Spleen (tissue), 11 donors: ENCODE measurements at regions not wholly inside any gene's neighbourhood (a gene's known extent, or its start where the extent isn't known, plus 50 kb on each side); places are given as distances from the start of the nearest gene placed in this dataset.

ENCODE experiments used
- DNase-seq: peaks from one replicate; pipeline ENCODE4 v3.0.0-alpha.2; 2020
- H3K27ac ChIP-seq, 8 donors: fragments of 200-600 bp; sonication (generic) in 7 of 8; 1 replicate in 4 of 8; 2 replicates in 4 of 8; pipeline versions ENCODE4 v1.5.0 to v1.8.0; 2016 to 2021; ENCODE audit warnings: inconsistent platforms in 4 of 8, mild to moderate bottlenecking in 4 of 8, moderate library complexity in 1 of 8
- H3K27me3 ChIP-seq, 7 donors: fragments of 200-600 bp; sonication (generic) in 6 of 7; replicated peaks in 1 of 7; 1 replicate in 4 of 7; 2 replicates in 3 of 7; pipeline versions ENCODE4 v1.5.0 to v1.8.0; 2016 to 2021; ENCODE audit warnings: inconsistent platforms in 3 of 7, mild to moderate bottlenecking in 1 of 7
- H3K36me3 ChIP-seq, 6 donors: fragments of 200-600 bp; sonication (generic) in 5 of 6; 1 replicate in 4 of 6; 2 replicates in 2 of 6; pipeline versions ENCODE4 v1.5.0 to v1.8.0; 2016 to 2021; ENCODE audit warnings: inconsistent platforms in 2 of 6
- H3K4me1 ChIP-seq, 6 donors: fragments of 200-600 bp; sonication (generic) in 5 of 6; 1 replicate in 3 of 6; 2 replicates in 3 of 6; pipeline versions ENCODE4 v1.5.0 to v1.8.0; 2016 to 2021; ENCODE audit warnings: inconsistent platforms in 3 of 6
- H3K4me3 ChIP-seq, 8 donors: fragments of 200-600 bp; sonication (generic) in 7 of 8; 1 replicate in 4 of 8; 2 replicates in 4 of 8; pipeline versions ENCODE4 v1.5.0 to v1.8.0; 2016 to 2021; ENCODE audit warnings: inconsistent platforms in 4 of 8, mild to moderate bottlenecking in 4 of 8, moderate library complexity in 2 of 8
- H3K9me3 ChIP-seq, 8 donors: fragments of 200-600 bp; sonication (generic) in 7 of 8; 1 replicate in 4 of 8; 2 replicates in 4 of 8; pipeline versions ENCODE4 v1.5.0 to v1.8.0; 2016 to 2021; ENCODE audit warnings: inconsistent platforms in 4 of 8
- CTCF ChIP-seq, 11 experiments: fragments of 200-600 bp in 7 of 11; fragments of 450-650 bp in 4 of 11; sonication (generic) in 4 of 11; IDR thresholded peaks in 8 of 11; conservative IDR thresholded peaks in 3 of 11; 1 replicate in 7 of 11; 2 replicates in 4 of 11; pipeline versions ENCODE4 v1.4.0 to v1.8.0; 2016 to 2021; ENCODE audit warnings: antibody characterized with exemption in 11 of 11, inconsistent platforms in 4 of 11, mild to moderate bottlenecking in 1 of 11
- POLR2A ChIP-seq, 3 donors: fragments of 450-650 bp; IDR thresholded peaks; one replicate each; pipeline ENCODE4 v1.5.1; 2017; ENCODE audit warnings: antibody characterized with exemption in 3 of 3, mild to moderate bottlenecking in 1 of 3
- POLR2AphosphoS5 ChIP-seq, 3 donors: sonication (generic); formaldehyde crosslinking; IDR thresholded peaks; one replicate each; pipeline ENCODE4 v1.5.1; 2017; ENCODE audit warnings: antibody characterized with exemption in 3 of 3
- WGBS, 5 donors: extraction: QIAGEN DNeasy Blood & Tissue Kit in 3 of 5; methylation state at CpG; one replicate each; pipeline versions ENCODE4 v1.1.5 to v1.1.7; 2013 to 2018; 5-methylcytosine and 5-hydroxymethylcytosine counted together
- intact Hi-C: fragments of 100-400 bp; cut with DNase I; formaldehyde crosslinking; loops from one replicate; pipeline ENCODE4 v1.15.0; 2023; ENCODE audit warnings: low total_unique reads
- donor health status: healthy with polysubstance abuse.
- donor health status: DM: no; HTN: no; CAD: no; lungs with moderate emphysema.
- donor health status: DM: no; HTN: no; CAD: no.
- donor health status: Bipolar disorder and iron deficiency.
- donor health status: healthy.
- donor health status: DM: no; HTN: no; CAD: no.
- donor health status: DM: yes; HTN: yes; CAD: no.

- Histone ChIP-seq H3K27ac (peak overlapping the region; percentile 42 to 95 (median 86)), H3K36me3 (no peaks in the 10 kb centered on the region), H3K4me3 (peak overlapping the region in 2 of 8 donors; percentile 38 to 68), H3K9me3 (no peaks in the 10 kb centered on the region), H3K4me1 (peaks cover 3 to 40% (median 30%) of the 10 kb centered on the region in 6 donors), H3K27me3 (peaks cover 0 to 36% (median 17%) of the 10 kb centered on the region in 7 donors)
- TF ChIP-seq POLR2A (IDR thresholded peaks at IDR 0.05) (no peak), POLR2AphosphoS5 (IDR thresholded peaks at IDR 0.05) (no peak), CTCF (IDR thresholded peaks at IDR 0.05 in 8 of 11, conservative IDR thresholded peaks at IDR 0.05 in 3 of 11) (no peak)
- intact Hi-C loops, result no loop called here
- WGBS, 5 donors, result 12 to 25% (median 20%) methylated on average over 31 to 38 of the region's 38 CpGs
- peak; percentile 72 for DNase-seq
Observed at GRCh38 chr22:23522623-23523251, 57.4 kb downstream of the IGLL1 start.

- Histone ChIP-seq H3K9me3 (no peaks in the 10 kb centered on the region), H3K27me3 (peaks cover 0 to 36% (median 17%) of the 10 kb centered on the region in 7 donors), H3K4me1 (peaks cover 3 to 40% (median 30%) of the 10 kb centered on the region in 6 donors), H3K4me3 (peak overlapping the region; percentile 4 to 68 (median 36)), H3K36me3 (no peaks in the 10 kb centered on the region), H3K27ac (peak overlapping the region; percentile 42 to 95 (median 86))
- peak; percentile 95 for DNase-seq
- TF ChIP-seq POLR2A (IDR thresholded peaks at IDR 0.05) (peak in 1 of 3 donors; percentile 13), POLR2AphosphoS5 (IDR thresholded peaks at IDR 0.05) (peak; percentile 64 to 84 (median 81)), CTCF (IDR thresholded peaks at IDR 0.05 in 8 of 11, conservative IDR thresholded peaks at IDR 0.05 in 3 of 11) (peak in 4 of 11 experiments; percentile 15 to 21 (median 20))
- intact Hi-C loops, result no loop called here
- WGBS, 5 donors, result 1 to 3% (median 2%) methylated on average over 50 to 65 of the region's 65 CpGs
Observed at GRCh38 chr22:23521441-23522113, 58.5 kb downstream of the IGLL1 start.

DNA sequence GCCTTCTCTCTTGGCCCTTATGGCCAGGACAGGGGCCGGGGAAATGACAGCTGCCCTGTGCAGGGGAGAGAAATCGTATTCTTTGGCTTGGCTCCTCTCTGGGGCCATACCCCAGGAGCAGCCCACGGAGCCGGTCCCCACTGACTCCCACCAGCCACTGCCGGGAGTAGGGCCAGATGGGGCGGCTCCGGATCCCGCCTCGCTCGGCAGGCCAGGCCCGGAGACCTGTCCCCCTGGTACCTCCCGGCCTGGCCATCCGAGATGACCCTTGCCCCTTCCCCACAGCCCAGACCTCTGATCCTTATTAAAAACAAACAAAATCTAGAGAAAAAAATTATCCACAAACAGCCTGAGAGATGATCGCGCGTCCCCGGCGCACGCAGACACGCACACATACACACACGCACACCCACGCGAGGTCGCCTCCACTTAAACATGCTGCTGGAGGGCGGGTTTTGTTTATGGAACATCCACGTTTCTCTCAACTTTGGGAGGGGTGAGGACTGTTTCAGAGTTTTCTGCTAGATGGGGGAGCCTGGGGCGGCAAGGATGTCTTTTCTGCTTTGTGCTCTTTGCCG lies 59.1 kb downstream of the IGLL1 start:
- intact Hi-C loops, result no loop called here
- Histone ChIP-seq H3K36me3 (no peaks in the 10 kb centered on the region), H3K4me3 (peak overlapping the region in 4 of 8 donors; percentile 35 to 68 (median 38)), H3K4me1 (peaks cover 3 to 40% (median 30%) of the 10 kb centered on the region in 6 donors), H3K9me3 (no peaks in the 10 kb centered on the region), H3K27me3 (peaks cover 0 to 36% (median 17%) of the 10 kb centered on the region in 7 donors), H3K27ac (peak overlapping the region; percentile 31 to 95 (median 86))
- WGBS, 5 donors, result 62 to 76% (median 74%) methylated on average over 25 to 28 of the region's 28 CpGs
- TF ChIP-seq CTCF (IDR thresholded peaks at IDR 0.05 in 8 of 11, conservative IDR thresholded peaks at IDR 0.05 in 3 of 11), result no peak
- TF ChIP-seq POLR2A (IDR thresholded peaks at IDR 0.05), result no peak
- TF ChIP-seq POLR2AphosphoS5 (IDR thresholded peaks at IDR 0.05), result no peak
- peak; percentile 69 for DNase-seq
